Endothelial cell of umbilical vein (primary cell): ENCODE measurements at regions not wholly inside any gene's neighbourhood (a gene's known extent, or its start where the extent isn't known, plus 50 kb on each side); places are given as distances from the start of the nearest gene placed in this dataset.

Experiments used
- EZH2 ChIP-seq: IDR thresholded peaks from 2 replicates; pipeline ENCODE4 v1.6.1; 2012; ENCODE audit warnings: borderline replicate concordance, low read depth, mild to moderate bottlenecking, moderate library complexity, low read length, inconsistent platforms; ENCODE audit not compliant: severe bottlenecking
- FOS ChIP-seq: IDR thresholded peaks from 2 replicates; pipeline ENCODE4 v1.6.1; 2011; ENCODE audit warnings: mild to moderate bottlenecking, low read length, moderate library complexity, borderline replicate concordance; ENCODE audit not compliant: insufficient read depth
- GATA2 ChIP-seq: IDR thresholded peaks from 2 replicates; pipeline ENCODE4 v1.7.0; 2011; ENCODE audit warnings: low read depth, mild to moderate bottlenecking, moderate library complexity, mixed read lengths, low read length; ENCODE audit not compliant: insufficient read length, insufficient read depth
- JUN ChIP-seq: IDR thresholded peaks from 2 replicates; pipeline ENCODE4 v1.6.1; 2011; ENCODE audit warnings: borderline replicate concordance, low read depth; ENCODE audit not compliant: insufficient read length, insufficient read depth
- MYC ChIP-seq: IDR thresholded peaks from one replicate; pipeline ENCODE4 v1.6.1; 2011; ENCODE audit warnings: mild to moderate bottlenecking, low read depth, low read length
- POLR2A ChIP-seq: IDR thresholded peaks from 2 replicates; pipeline ENCODE4 v1.6.1; 2012; ENCODE audit warnings: low read depth, mild to moderate bottlenecking, control low read depth, low read length
- POLR2AphosphoS5 ChIP-seq: IDR thresholded peaks from 2 replicates; pipeline ENCODE4 v1.6.1; 2012; ENCODE audit warnings: low read depth, mild to moderate bottlenecking, control low read depth, low read length, moderate library complexity; ENCODE audit not compliant: insufficient read depth
- TF ChIP-seq, protein P1 (sequence below), 2 donors: IDR thresholded peaks; 1 replicate in 1 of 2; 2 replicates in 1 of 2; pipeline ENCODE4 v1.5.1; 2011; ENCODE audit warnings: low read length in 2 of 2, mild to moderate bottlenecking in 2 of 2, moderate library complexity in 2 of 2, control low read depth in 1 of 2, inconsistent platforms in 1 of 2, low read depth in 1 of 2; ENCODE audit not compliant: insufficient read depth in 1 of 2; ENCODE audit errors: extremely low read depth in 1 of 2

DNA sequence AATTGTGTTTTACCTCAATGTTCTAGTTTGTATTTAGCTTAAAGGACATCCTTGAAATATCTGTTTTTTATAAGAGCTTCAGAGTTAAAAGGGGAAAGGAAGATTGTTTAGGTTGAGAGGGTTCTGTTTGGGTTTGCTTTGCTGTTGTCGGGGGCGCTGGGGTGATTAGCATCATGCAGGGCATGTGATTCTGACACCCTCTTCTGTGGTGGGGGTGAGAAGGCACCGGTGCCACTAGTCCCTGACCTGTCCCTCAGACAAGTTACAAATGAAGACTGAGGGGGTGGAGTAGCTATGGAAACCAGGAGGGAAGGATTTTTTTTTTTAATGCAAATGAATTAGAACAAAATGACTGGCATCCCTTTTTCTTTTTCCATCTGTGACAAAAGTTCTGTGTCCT, 291.3 kb downstream of the RPAP3 start:
- TF ChIP-seq, protein P1, sequence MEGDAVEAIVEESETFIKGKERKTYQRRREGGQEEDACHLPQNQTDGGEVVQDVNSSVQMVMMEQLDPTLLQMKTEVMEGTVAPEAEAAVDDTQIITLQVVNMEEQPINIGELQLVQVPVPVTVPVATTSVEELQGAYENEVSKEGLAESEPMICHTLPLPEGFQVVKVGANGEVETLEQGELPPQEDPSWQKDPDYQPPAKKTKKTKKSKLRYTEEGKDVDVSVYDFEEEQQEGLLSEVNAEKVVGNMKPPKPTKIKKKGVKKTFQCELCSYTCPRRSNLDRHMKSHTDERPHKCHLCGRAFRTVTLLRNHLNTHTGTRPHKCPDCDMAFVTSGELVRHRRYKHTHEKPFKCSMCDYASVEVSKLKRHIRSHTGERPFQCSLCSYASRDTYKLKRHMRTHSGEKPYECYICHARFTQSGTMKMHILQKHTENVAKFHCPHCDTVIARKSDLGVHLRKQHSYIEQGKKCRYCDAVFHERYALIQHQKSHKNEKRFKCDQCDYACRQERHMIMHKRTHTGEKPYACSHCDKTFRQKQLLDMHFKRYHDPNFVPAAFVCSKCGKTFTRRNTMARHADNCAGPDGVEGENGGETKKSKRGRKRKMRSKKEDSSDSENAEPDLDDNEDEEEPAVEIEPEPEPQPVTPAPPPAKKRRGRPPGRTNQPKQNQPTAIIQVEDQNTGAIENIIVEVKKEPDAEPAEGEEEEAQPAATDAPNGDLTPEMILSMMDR (IDR thresholded peaks at IDR 0.05; ENCODE audit: extremely low read depth in 1 of 2, insufficient read depth in 1 of 2, low read depth in 1 of 2, low read length in 2 of 2) = no peak
- TF ChIP-seq FOS (no peak), POLR2AphosphoS5 (no peak), EZH2 (no peak), MYC (no peak), JUN (no peak), POLR2A (no peak), GATA2 (no peak)
